ENCODE measurements at regions not wholly inside any gene's neighbourhood (a gene's known extent, or its start where the extent isn't known, plus 50 kb on each side); places are given as distances from the start of the nearest gene placed in this dataset.

DNA sequence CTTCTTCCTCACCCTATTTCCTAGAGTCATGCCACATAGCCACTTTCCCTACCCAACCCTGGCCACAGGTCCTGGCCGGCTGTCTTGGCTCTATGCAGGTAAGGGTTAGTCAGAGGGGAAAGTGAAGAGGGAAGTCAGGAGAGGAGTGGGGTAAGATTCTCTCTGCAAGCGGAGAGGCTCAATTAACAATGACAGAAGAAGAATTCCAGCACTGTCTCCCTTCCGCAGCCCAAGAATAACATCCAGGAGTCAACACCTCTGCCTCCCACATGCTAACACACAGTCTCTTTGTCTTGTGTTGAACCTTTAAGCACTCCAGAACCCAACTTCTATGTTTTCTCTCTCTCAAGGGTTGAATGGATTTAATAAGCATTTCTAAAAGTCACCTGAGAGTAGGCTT lies 235.1 kb upstream of the ANKRD55 start:
- no peak overlapping the region for H3K27ac ChIP-seq (ENCODE audit: low read depth in 2 of 2, low read length in 1 of 2)
- no peak overlapping the region for H3K4me2 ChIP-seq
- H2AFZ ChIP-seq (ENCODE audit: low read depth): no peak overlapping the region
- H3K79me2 ChIP-seq (ENCODE audit: insufficient read depth): no peaks in the 10 kb centered on the region
- POLR2A ChIA-PET: no interaction called here
- no peaks in the 10 kb centered on the region for H3K36me3 ChIP-seq (replicated peaks in 1 of 2; ENCODE audit: control insufficient read depth in 1 of 2, insufficient read depth in 2 of 2, low read length in 1 of 2)
- H3F3A ChIP-seq (replicated peaks; ENCODE audit: insufficient read depth): no peaks in the 10 kb centered on the region
- no peaks in the 10 kb centered on the region for H3K9me2 ChIP-seq
- H3K9ac ChIP-seq: no peak overlapping the region
- CTCF ChIA-PET: interaction anchor here (0.8 kb wide), 1 partner anchor 369 kb away, joined by 3 read pairs; no protein-coding TSS in a partner anchor
- no peaks in the 10 kb centered on the region for H3K27me3 ChIP-seq (ENCODE audit: insufficient read depth)
- no peak for DNase-seq
- WGBS (ENCODE audit: low lambda C conversion rate): 89% methylated on average over 3 of the region's 3 CpGs
- H3K4me1 ChIP-seq (ENCODE audit: control insufficient read depth in 1 of 2, insufficient read depth in 2 of 2, low read depth in 1 of 2, low read length in 1 of 2): peaks cover 0 to 8% of the 10 kb centered on the region in 2 experiments; a peak in 1 of 4 replicates
- TF ChIP-seq FOXJ3 (CRISPR knock-in tag; IDR thresholded peaks at IDR 0.05) (no peak), NRF1 (IDR thresholded peaks at IDR 0.05; ENCODE audit: low read depth, low read length) (no peak), POLR2AphosphoS5 (IDR thresholded peaks at IDR 0.05; ENCODE audit: low read depth, low read length) (no peak), JUND (IDR thresholded peaks at IDR 0.05) (no peak), EZH2phosphoT487 (IDR thresholded peaks at IDR 0.05; ENCODE audit: borderline replicate concordance, low read depth) (no peak), TCF12 (IDR thresholded peaks at IDR 0.05) (no peak), SMC3 (IDR thresholded peaks at IDR 0.05; ENCODE audit: low read depth, low read length) (no peak), RAD21 (IDR thresholded peaks at IDR 0.05; ENCODE audit: low read length) (no peak), FOSL2 (IDR thresholded peaks at IDR 0.05; ENCODE audit: borderline replicate concordance, low read depth) (no peak)
- TF ChIP-seq, protein P1, sequence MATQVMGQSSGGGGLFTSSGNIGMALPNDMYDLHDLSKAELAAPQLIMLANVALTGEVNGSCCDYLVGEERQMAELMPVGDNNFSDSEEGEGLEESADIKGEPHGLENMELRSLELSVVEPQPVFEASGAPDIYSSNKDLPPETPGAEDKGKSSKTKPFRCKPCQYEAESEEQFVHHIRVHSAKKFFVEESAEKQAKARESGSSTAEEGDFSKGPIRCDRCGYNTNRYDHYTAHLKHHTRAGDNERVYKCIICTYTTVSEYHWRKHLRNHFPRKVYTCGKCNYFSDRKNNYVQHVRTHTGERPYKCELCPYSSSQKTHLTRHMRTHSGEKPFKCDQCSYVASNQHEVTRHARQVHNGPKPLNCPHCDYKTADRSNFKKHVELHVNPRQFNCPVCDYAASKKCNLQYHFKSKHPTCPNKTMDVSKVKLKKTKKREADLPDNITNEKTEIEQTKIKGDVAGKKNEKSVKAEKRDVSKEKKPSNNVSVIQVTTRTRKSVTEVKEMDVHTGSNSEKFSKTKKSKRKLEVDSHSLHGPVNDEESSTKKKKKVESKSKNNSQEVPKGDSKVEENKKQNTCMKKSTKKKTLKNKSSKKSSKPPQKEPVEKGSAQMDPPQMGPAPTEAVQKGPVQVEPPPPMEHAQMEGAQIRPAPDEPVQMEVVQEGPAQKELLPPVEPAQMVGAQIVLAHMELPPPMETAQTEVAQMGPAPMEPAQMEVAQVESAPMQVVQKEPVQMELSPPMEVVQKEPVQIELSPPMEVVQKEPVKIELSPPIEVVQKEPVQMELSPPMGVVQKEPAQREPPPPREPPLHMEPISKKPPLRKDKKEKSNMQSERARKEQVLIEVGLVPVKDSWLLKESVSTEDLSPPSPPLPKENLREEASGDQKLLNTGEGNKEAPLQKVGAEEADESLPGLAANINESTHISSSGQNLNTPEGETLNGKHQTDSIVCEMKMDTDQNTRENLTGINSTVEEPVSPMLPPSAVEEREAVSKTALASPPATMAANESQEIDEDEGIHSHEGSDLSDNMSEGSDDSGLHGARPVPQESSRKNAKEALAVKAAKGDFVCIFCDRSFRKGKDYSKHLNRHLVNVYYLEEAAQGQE (IDR thresholded peaks at IDR 0.05; ENCODE audit: low read depth, low read length): no peak
- no peaks in the 10 kb centered on the region for H3K9me3 ChIP-seq
- H3K4me3 ChIP-seq (ENCODE audit: low read depth in 2 of 2, low read length in 1 of 2): no peak overlapping the region
- H4K20me1 ChIP-seq (ENCODE audit: insufficient read depth): no peaks in the 10 kb centered on the region

DNA sequence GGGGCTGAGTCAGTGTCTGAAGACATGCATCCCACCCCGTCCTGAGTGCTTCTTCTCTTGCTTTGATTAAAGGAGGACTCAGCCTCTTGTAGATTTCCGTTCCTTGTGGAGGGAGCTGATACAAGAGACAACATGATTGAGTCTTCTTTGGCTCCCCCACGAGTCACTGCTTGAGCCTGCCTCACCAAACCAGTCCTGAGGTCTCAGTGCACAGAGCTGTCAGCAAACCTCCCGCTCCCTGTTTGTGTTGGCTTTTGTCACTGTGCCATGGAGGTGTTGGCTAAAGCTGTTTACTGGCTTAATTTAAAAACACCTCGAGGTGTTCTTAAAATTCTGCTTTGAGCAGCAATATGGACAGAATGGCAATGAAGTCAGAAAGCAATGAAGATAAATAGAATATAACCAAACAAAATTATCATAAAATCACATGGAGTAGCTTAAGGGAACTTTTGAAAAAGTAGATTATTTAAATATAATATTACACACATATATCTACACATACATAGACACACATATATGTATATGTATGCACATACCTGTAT lies 234.1 kb upstream of the ANKRD55 start:
- H3K36me3 ChIP-seq (replicated peaks in 1 of 2; ENCODE audit: control insufficient read depth in 1 of 2, insufficient read depth in 2 of 2, low read length in 1 of 2): no peaks in the 10 kb centered on the region
- ChIA-PET CTCF (no interaction called here), POLR2A (interaction anchor here (0.6 kb wide), 1 partner anchor 9 kb away, joined by 3 read pairs; no protein-coding TSS in a partner anchor)
- no peak overlapping the region for H3K9ac ChIP-seq
- WGBS (ENCODE audit: low lambda C conversion rate): 65% methylated on average over 5 of the region's 5 CpGs
- H3K27ac ChIP-seq (ENCODE audit: low read depth in 2 of 2, low read length in 1 of 2): no peak overlapping the region
- peaks cover 0 to 8% of the 10 kb centered on the region in 2 experiments; a peak in 1 of 4 replicates for H3K4me1 ChIP-seq (ENCODE audit: control insufficient read depth in 1 of 2, insufficient read depth in 2 of 2, low read depth in 1 of 2, low read length in 1 of 2)
- no peaks in the 10 kb centered on the region for H3K9me2 ChIP-seq
- no peak overlapping the region for H2AFZ ChIP-seq (ENCODE audit: low read depth)
- no peaks in the 10 kb centered on the region for H3K27me3 ChIP-seq (ENCODE audit: insufficient read depth)
- no peaks in the 10 kb centered on the region for H3K79me2 ChIP-seq (ENCODE audit: insufficient read depth)
- no peak overlapping the region for H3K4me2 ChIP-seq
- no peaks in the 10 kb centered on the region for H3K9me3 ChIP-seq
- no peak overlapping the region for H3K4me3 ChIP-seq (ENCODE audit: low read depth in 2 of 2, low read length in 1 of 2)
- TF ChIP-seq NRF1 (IDR thresholded peaks at IDR 0.05; ENCODE audit: low read depth, low read length) (no peak), ELF1 (IDR thresholded peaks at IDR 0.05) (no peak), SMC3 (IDR thresholded peaks at IDR 0.05; ENCODE audit: low read depth, low read length) (no peak), CHD2 (IDR thresholded peaks at IDR 0.05; ENCODE audit: low read length, partially characterized antibody) (no peak), MXI1 (IDR thresholded peaks at IDR 0.05; ENCODE audit: low read depth, low read length) (no peak), YY1 (IDR thresholded peaks at IDR 0.05; ENCODE audit: low read depth) (no peak), FOXJ3 (CRISPR knock-in tag; IDR thresholded peaks at IDR 0.05) (no peak)
- TF ChIP-seq, protein P1 (IDR thresholded peaks at IDR 0.05; ENCODE audit: low read depth, low read length): no peak
- TF ChIP-seq, protein P2, sequence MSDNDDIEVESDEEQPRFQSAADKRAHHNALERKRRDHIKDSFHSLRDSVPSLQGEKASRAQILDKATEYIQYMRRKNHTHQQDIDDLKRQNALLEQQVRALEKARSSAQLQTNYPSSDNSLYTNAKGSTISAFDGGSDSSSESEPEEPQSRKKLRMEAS (IDR thresholded peaks at IDR 0.05; ENCODE audit: low read depth): no peak
- TF ChIP-seq, protein P3, sequence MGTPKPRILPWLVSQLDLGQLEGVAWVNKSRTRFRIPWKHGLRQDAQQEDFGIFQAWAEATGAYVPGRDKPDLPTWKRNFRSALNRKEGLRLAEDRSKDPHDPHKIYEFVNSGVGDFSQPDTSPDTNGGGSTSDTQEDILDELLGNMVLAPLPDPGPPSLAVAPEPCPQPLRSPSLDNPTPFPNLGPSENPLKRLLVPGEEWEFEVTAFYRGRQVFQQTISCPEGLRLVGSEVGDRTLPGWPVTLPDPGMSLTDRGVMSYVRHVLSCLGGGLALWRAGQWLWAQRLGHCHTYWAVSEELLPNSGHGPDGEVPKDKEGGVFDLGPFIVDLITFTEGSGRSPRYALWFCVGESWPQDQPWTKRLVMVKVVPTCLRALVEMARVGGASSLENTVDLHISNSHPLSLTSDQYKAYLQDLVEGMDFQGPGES (IDR thresholded peaks at IDR 0.05; ENCODE audit: low read depth, low read length): no peak
- TF ChIP-seq, protein P4, sequence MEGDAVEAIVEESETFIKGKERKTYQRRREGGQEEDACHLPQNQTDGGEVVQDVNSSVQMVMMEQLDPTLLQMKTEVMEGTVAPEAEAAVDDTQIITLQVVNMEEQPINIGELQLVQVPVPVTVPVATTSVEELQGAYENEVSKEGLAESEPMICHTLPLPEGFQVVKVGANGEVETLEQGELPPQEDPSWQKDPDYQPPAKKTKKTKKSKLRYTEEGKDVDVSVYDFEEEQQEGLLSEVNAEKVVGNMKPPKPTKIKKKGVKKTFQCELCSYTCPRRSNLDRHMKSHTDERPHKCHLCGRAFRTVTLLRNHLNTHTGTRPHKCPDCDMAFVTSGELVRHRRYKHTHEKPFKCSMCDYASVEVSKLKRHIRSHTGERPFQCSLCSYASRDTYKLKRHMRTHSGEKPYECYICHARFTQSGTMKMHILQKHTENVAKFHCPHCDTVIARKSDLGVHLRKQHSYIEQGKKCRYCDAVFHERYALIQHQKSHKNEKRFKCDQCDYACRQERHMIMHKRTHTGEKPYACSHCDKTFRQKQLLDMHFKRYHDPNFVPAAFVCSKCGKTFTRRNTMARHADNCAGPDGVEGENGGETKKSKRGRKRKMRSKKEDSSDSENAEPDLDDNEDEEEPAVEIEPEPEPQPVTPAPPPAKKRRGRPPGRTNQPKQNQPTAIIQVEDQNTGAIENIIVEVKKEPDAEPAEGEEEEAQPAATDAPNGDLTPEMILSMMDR (IDR thresholded peaks at IDR 0.05): no peak
- DNase-seq: no peak
- no peaks in the 10 kb centered on the region for H4K20me1 ChIP-seq (ENCODE audit: insufficient read depth)
- no peaks in the 10 kb centered on the region for H3F3A ChIP-seq (replicated peaks; ENCODE audit: insufficient read depth)
